Neural cell (in vitro differentiated cells): ENCODE measurements at regions not wholly inside any gene's neighbourhood (a gene's known extent, or its start where the extent isn't known, plus 50 kb on each side); places are given as distances from the start of the nearest gene placed in this dataset.

ENCODE experiments used
- H2AFZ ChIP-seq: fragments of 200-600, 300-800 bp; sonication (generic), shearing (Covaris generic); 2 replicates; pipeline ENCODE4 v1.6.0; 2014; ENCODE audit warnings: low read depth, mild to moderate bottlenecking, antibody characterized with exemption, low read length, moderate library complexity
- H3F3A ChIP-seq: fragments of 200-600 bp; shearing (Covaris generic); 2 replicates; pipeline ENCODE4 v1.6.1; 2016; ENCODE audit warnings: mild to moderate bottlenecking, moderate library complexity, mixed read lengths, antibody characterized with exemption, low read length; ENCODE audit not compliant: insufficient read depth, poor library complexity, severe bottlenecking
- H3K27ac ChIP-seq: fragments of 200-600, 300-800 bp; sonication (generic), shearing (Covaris generic); 2 replicates; pipeline ENCODE4 v1.5.1; 2014; ENCODE audit warnings: mild to moderate bottlenecking, low read length, moderate library complexity
- H3K27me3 ChIP-seq: fragments of 300-800, 200-600 bp; sonication (generic), shearing (Covaris generic); 2 replicates; pipeline ENCODE4 v1.6.0; 2014; ENCODE audit warnings: mild to moderate bottlenecking, low read depth, low read length, moderate library complexity; ENCODE audit not compliant: insufficient read depth
- H3K36me3 ChIP-seq: fragments of 300-800, 200-600 bp; sonication (generic), shearing (Covaris generic); 2 replicates; pipeline ENCODE4 v1.5.1; 2014; ENCODE audit warnings: mild to moderate bottlenecking, antibody characterized with exemption, low read length, moderate library complexity; ENCODE audit not compliant: insufficient read depth
- H3K4me2 ChIP-seq: fragments of 300-800, 200-600 bp; sonication (generic), shearing (Covaris generic); 2 replicates; pipeline ENCODE4 v1.6.0; 2014; ENCODE audit warnings: mild to moderate bottlenecking, low read length
- H3K4me3 ChIP-seq: fragments of 300-800, 200-600 bp; sonication (generic), shearing (Covaris generic); 2 replicates; pipeline ENCODE4 v1.5.1; 2014; ENCODE audit warnings: mild to moderate bottlenecking, low read length, moderate library complexity
- H3K79me2 ChIP-seq: fragments of 200-600 bp; shearing (Covaris generic); replicated peaks from 2 replicates; pipeline ENCODE4 v1.6.0; 2014; ENCODE audit warnings: mild to moderate bottlenecking, low read length, moderate library complexity; ENCODE audit not compliant: insufficient read depth
- H3K9ac ChIP-seq: fragments of 300-800, 200-600 bp; sonication (generic), shearing (Covaris generic); 2 replicates; pipeline ENCODE4 v1.6.1; 2016; ENCODE audit warnings: mild to moderate bottlenecking, low read length, mixed read lengths
- H3K9me2 ChIP-seq: fragments of 200-600 bp; shearing (Covaris generic); 2 replicates; pipeline ENCODE4 v1.6.1; 2016; ENCODE audit warnings: mild to moderate bottlenecking, low read length, mixed read lengths; ENCODE audit not compliant: insufficient read depth
- H3K9me3 ChIP-seq: fragments of 200-600, 300-800 bp; sonication (generic), shearing (Covaris generic); 2 replicates; pipeline ENCODE4 v1.6.1; 2016; ENCODE audit warnings: mild to moderate bottlenecking, mixed run types, low read length, moderate library complexity, mixed read lengths
- H4K20me1 ChIP-seq: fragments of 200-600 bp; shearing (Covaris generic); 2 replicates; pipeline ENCODE4 v1.6.1; 2016; ENCODE audit warnings: mild to moderate bottlenecking, mixed run types; ENCODE audit not compliant: insufficient read depth
- EP300 ChIP-seq: fragments of 450-650 bp; conservative IDR thresholded peaks from 2 replicates; pipeline ENCODE4 v1.6.1; 2014; ENCODE audit warnings: antibody characterized with exemption, mild to moderate bottlenecking, moderate library complexity; ENCODE audit not compliant: poor library complexity, severe bottlenecking
- EZH2 ChIP-seq: fragments of 200-600, 300-800 bp; shearing (Covaris generic), sonication (generic); IDR thresholded peaks from 2 replicates; pipeline ENCODE4 v1.6.1; 2014; ENCODE audit warnings: antibody characterized with exemption, low read length, borderline replicate concordance, mild to moderate bottlenecking; ENCODE audit not compliant: insufficient read depth, poor library complexity, severe bottlenecking
- MXI1 ChIP-seq: fragments of 450-650 bp; conservative IDR thresholded peaks from 2 replicates; pipeline ENCODE4 v1.6.1; 2014; ENCODE audit warnings: antibody characterized with exemption, mild to moderate bottlenecking; ENCODE audit not compliant: poor library complexity, severe bottlenecking
- POLR2AphosphoS5 ChIP-seq: IDR thresholded peaks from 2 replicates; pipeline ENCODE4 v1.6.1; 2012
- RAD21 ChIP-seq: fragments of 450-650 bp; conservative IDR thresholded peaks from 2 replicates; pipeline ENCODE4 v1.6.1; 2014; ENCODE audit warnings: antibody characterized with exemption, mild to moderate bottlenecking, moderate library complexity
- SMC3 ChIP-seq: fragments of 450-650 bp; conservative IDR thresholded peaks from 2 replicates; pipeline ENCODE4 v1.6.1; 2014; ENCODE audit warnings: antibody characterized with exemption, mild to moderate bottlenecking, moderate library complexity; ENCODE audit not compliant: poor library complexity
- TAF1 ChIP-seq: IDR thresholded peaks from 2 replicates; pipeline ENCODE4 v1.6.1; 2012; ENCODE audit warnings: low read depth
- TF ChIP-seq, protein P1 (sequence below): IDR thresholded peaks from 2 replicates; pipeline ENCODE4 v1.6.1; 2012; ENCODE audit warnings: borderline replicate concordance
- TF ChIP-seq, protein P2 (sequence below): fragments of 450-650 bp; IDR thresholded peaks from 2 replicates; pipeline ENCODE4 v1.5.1; 2014; ENCODE audit warnings: antibody characterized with exemption, mild to moderate bottlenecking, moderate library complexity; ENCODE audit not compliant: poor library complexity, severe bottlenecking

DNA sequence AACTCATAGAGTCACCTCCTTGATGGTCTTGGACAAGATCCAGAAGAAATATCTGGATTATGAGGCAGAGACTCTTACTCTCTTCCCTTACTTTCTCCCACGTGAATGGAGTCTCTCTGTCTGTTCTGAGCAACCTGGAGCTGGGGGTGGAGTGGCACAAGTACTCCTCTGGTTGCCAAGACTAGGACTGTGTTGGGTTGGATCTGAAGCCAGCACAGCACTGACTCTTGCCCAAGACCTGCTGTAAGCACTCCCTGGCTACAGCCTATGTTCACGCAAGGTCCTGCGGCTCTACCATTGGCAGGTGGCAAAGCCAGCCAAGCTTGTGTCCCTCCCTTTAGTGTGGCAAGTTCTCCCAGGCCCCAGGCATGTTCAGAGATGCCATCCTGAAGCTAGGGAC lies 488.2 kb upstream of the NRG3 start:
- Histone ChIP-seq H3K27me3 (no peaks in the 10 kb centered on the region), H3K79me2 (no peaks in the 10 kb centered on the region), H3F3A (no peaks in the 10 kb centered on the region), H2AFZ (no peak overlapping the region), H3K9ac (no peak overlapping the region), H3K36me3 (no peaks in the 10 kb centered on the region), H4K20me1 (no peaks in the 10 kb centered on the region), H3K27ac (no peak overlapping the region), H3K4me3 (no peak overlapping the region), H3K4me2 (no peak overlapping the region), H3K9me3 (no peaks in the 10 kb centered on the region), H3K9me2 (no peaks in the 10 kb centered on the region)
- TF ChIP-seq RAD21 (no peak), EP300 (no peak), TAF1 (no peak), MXI1 (no peak), SMC3 (no peak), EZH2 (no peak), POLR2AphosphoS5 (no peak)
- TF ChIP-seq, protein P1, sequence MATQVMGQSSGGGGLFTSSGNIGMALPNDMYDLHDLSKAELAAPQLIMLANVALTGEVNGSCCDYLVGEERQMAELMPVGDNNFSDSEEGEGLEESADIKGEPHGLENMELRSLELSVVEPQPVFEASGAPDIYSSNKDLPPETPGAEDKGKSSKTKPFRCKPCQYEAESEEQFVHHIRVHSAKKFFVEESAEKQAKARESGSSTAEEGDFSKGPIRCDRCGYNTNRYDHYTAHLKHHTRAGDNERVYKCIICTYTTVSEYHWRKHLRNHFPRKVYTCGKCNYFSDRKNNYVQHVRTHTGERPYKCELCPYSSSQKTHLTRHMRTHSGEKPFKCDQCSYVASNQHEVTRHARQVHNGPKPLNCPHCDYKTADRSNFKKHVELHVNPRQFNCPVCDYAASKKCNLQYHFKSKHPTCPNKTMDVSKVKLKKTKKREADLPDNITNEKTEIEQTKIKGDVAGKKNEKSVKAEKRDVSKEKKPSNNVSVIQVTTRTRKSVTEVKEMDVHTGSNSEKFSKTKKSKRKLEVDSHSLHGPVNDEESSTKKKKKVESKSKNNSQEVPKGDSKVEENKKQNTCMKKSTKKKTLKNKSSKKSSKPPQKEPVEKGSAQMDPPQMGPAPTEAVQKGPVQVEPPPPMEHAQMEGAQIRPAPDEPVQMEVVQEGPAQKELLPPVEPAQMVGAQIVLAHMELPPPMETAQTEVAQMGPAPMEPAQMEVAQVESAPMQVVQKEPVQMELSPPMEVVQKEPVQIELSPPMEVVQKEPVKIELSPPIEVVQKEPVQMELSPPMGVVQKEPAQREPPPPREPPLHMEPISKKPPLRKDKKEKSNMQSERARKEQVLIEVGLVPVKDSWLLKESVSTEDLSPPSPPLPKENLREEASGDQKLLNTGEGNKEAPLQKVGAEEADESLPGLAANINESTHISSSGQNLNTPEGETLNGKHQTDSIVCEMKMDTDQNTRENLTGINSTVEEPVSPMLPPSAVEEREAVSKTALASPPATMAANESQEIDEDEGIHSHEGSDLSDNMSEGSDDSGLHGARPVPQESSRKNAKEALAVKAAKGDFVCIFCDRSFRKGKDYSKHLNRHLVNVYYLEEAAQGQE, result no peak
- TF ChIP-seq, protein P2, sequence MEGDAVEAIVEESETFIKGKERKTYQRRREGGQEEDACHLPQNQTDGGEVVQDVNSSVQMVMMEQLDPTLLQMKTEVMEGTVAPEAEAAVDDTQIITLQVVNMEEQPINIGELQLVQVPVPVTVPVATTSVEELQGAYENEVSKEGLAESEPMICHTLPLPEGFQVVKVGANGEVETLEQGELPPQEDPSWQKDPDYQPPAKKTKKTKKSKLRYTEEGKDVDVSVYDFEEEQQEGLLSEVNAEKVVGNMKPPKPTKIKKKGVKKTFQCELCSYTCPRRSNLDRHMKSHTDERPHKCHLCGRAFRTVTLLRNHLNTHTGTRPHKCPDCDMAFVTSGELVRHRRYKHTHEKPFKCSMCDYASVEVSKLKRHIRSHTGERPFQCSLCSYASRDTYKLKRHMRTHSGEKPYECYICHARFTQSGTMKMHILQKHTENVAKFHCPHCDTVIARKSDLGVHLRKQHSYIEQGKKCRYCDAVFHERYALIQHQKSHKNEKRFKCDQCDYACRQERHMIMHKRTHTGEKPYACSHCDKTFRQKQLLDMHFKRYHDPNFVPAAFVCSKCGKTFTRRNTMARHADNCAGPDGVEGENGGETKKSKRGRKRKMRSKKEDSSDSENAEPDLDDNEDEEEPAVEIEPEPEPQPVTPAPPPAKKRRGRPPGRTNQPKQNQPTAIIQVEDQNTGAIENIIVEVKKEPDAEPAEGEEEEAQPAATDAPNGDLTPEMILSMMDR, result no peak

DNA sequence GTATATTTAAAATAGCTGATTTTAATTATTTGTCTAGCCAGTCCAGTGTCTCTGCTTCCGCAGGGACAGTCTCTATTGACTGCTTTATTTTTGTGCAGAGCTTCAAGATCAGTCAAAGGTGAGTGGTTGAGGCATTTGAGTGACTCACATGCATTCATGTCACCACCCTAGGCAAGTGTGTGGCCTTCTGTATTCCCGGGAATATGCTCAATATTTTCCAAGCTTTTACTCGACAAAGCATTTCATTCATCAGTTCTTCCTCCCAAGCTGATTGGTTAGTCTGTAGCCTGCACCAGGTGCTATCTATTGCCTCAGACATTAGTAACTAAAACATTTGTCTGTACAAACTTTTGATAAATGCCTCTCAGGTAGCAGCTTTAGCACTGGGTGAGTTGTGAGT lies 471.5 kb upstream of the NRG3 start:
- no peaks in the 10 kb centered on the region for H3K36me3 ChIP-seq
- no peaks in the 10 kb centered on the region for H3K27me3 ChIP-seq
- H3K79me2 ChIP-seq, result no peaks in the 10 kb centered on the region
- H2AFZ ChIP-seq, result no peak overlapping the region
- no peaks in the 10 kb centered on the region for H3K9me3 ChIP-seq
- H4K20me1 ChIP-seq, result no peaks in the 10 kb centered on the region
- no peak for TF ChIP-seq EP300
- TF ChIP-seq, protein P1, result no peak
- TF ChIP-seq, protein P2, result no peak
- TF ChIP-seq SMC3, result no peak
- no peak for TF ChIP-seq POLR2AphosphoS5
- TF ChIP-seq RAD21, result no peak
- no peak for TF ChIP-seq EZH2
- no peak for TF ChIP-seq MXI1
- H3K27ac ChIP-seq, result no peak overlapping the region
- H3K4me3 ChIP-seq, result no peak overlapping the region
- H3F3A ChIP-seq, result no peaks in the 10 kb centered on the region
- H3K4me2 ChIP-seq, result no peak overlapping the region
- H3K9ac ChIP-seq, result no peak overlapping the region
- no peaks in the 10 kb centered on the region for H3K9me2 ChIP-seq
